ENCODE measurements at regions not wholly inside any gene's neighbourhood (a gene's known extent, or its start where the extent isn't known, plus 50 kb on each side); places are given as distances from the start of the nearest gene placed in this dataset.
"Not testable (repeated sequence)": the region's sequence is repeated elsewhere in the genome, so short reads cannot be mapped to it uniquely, and the experiment has no call there.

GRCh38 chr16:59469266-59469665 lies 735.1 kb upstream of the GOT2 start:
- TF ChIP-seq CTCF (IDR thresholded peaks at IDR 0.05; ENCODE audit: control insufficient read depth, extremely low read depth, insufficient read depth): no peak

DNA sequence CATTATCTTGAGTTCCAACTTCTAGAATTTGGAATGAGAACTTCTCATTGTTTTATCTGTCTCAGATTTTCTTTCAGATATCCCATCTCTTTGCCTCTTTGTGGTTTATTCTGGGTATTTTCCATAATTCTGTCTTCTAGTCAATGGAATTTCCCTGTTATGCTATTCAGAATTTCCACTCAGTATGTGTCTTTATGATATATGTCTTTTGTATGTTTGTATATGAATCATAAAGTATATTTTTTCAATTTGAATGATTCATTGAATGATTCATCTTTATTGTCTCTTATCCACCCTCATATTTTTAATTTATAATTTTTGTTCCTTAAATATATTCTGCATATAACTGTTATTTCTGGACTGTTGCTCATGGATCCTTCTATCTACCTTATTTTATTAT lies 729.7 kb upstream of the GOT2 start:
- no peak overlapping the region for H3K4me3 ChIP-seq (ENCODE audit: low read depth, low read length)
- TF ChIP-seq CTCF (IDR thresholded peaks at IDR 0.05; ENCODE audit: control insufficient read depth, extremely low read depth, insufficient read depth): no peak
- DNase-seq (ENCODE audit: low read depth): no peak

More at GRCh38 chr16:59469266-59469665, 735.1 kb upstream of the GOT2 start:
- no peak overlapping the region for H3K4me3 ChIP-seq (ENCODE audit: low read depth, low read length)
- DNase-seq (ENCODE audit: low read depth): no peak

DNA sequence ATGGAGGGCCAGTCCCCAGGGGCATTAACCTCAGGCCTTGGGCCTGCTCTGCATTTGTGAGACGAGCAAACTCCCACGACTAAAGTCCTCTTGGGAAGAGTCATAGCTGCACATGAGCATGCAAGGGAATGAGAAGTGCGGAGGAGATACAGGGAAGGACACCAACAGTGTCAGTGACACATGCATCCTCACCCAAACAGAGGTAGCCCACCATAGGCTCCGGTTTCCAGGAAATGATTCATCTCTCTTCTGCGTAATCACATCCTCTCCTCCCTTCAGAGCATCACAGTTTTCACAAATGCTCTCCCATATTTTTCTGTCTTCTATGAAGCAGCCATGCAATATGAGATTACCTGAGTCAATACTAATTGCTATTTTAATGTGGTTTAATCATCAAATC lies 725.7 kb upstream of the GOT2 start:
- H3K4me3 ChIP-seq (ENCODE audit: low read depth, low read length): no peak overlapping the region
- no peak for TF ChIP-seq CTCF (IDR thresholded peaks at IDR 0.05; ENCODE audit: control insufficient read depth, extremely low read depth, insufficient read depth)
- no peak for DNase-seq (ENCODE audit: low read depth)

- no peak for DNase-seq (ENCODE audit: low read depth)
- no peak for TF ChIP-seq CTCF (IDR thresholded peaks at IDR 0.05; ENCODE audit: control insufficient read depth, extremely low read depth, insufficient read depth)
- no peak overlapping the region for H3K4me3 ChIP-seq (ENCODE audit: low read depth, low read length)
Observed at GRCh38 chr16:59455497-59455896, 721.4 kb upstream of the GOT2 start.

- H3K4me3 ChIP-seq (ENCODE audit: low read depth, low read length); DNase-seq (ENCODE audit: low read depth): not testable (repeated sequence)
Observed at GRCh38 chr16:59450513-59450912, 716.4 kb upstream of the GOT2 start.

- no peak overlapping the region for H3K4me3 ChIP-seq (ENCODE audit: low read depth, low read length)
- no peak for DNase-seq (ENCODE audit: low read depth)
- TF ChIP-seq CTCF (IDR thresholded peaks at IDR 0.05; ENCODE audit: control insufficient read depth, extremely low read depth, insufficient read depth): no peak
Observed at GRCh38 chr16:59440502-59440901, 706.4 kb upstream of the GOT2 start.

DNA sequence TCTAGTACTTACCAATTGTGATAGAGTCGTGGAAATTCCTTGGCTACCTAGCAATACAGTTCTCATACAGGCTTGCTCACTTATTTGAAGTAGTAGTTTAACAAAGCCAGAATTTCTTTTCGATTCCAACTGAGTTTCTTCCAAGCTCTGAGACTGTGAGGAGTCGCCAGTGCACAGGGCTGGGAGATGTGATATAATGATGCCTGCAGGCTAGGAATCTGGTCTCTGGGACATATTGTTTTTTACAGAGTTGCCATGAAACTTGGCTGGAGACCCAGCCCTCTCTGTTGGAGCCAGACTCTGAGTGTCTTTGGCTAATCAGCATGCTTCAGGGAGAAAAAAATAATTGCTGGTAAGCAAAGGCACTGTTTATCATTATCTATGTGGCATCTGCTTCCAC lies 698.8 kb upstream of the GOT2 start:
- no peak for TF ChIP-seq CTCF (IDR thresholded peaks at IDR 0.05; ENCODE audit: control insufficient read depth, extremely low read depth, insufficient read depth)
- DNase-seq (ENCODE audit: low read depth): no peak
- no peak overlapping the region for H3K4me3 ChIP-seq (ENCODE audit: low read depth, low read length)

GRCh38 chr16:59432276-59432675 lies 698.2 kb upstream of the GOT2 start:
- TF ChIP-seq CTCF (IDR thresholded peaks at IDR 0.05; ENCODE audit: control insufficient read depth, extremely low read depth, insufficient read depth): no peak

More at GRCh38 chr16:59432276-59432675, 698.2 kb upstream of the GOT2 start:
- DNase-seq (ENCODE audit: low read depth): no peak
- no peak overlapping the region for H3K4me3 ChIP-seq (ENCODE audit: low read depth, low read length)

Data from LNCaP clone FGC (cell line).